Kidney (tissue), 13 donors: ENCODE measurements at regions not wholly inside any gene's neighbourhood (a gene's known extent, or its start where the extent isn't known, plus 50 kb on each side); places are given as distances from the start of the nearest gene placed in this dataset.

Experiments
- DNase-seq, 5 donors: peaks; one replicate each; pipeline ENCODE4 v3.0.0-alpha.2; 2013 to 2020
- FAIRE-seq: peaks from 2 replicates; lab custom pipeline; 2012; peaks lifted over from hg19 to GRCh38; lab: Jason Lieb, UNC
- H3K27ac ChIP-seq, 2 donors: one replicate each; pipeline ENCODE4 v1.7.0; 2013; ENCODE audit warnings: low read depth in 2 of 2, low read length in 2 of 2, inconsistent platforms in 1 of 2
- H3K27me3 ChIP-seq: one replicate; pipeline ENCODE4 v1.7.1; 2013; ENCODE audit warnings: low read length, inconsistent platforms; ENCODE audit not compliant: control insufficient read depth, insufficient read depth
- H3K36me3 ChIP-seq, 3 donors: one replicate each; pipeline versions ENCODE4 v1.7.0 to v1.7.1; 2013; ENCODE audit warnings: low read length in 3 of 3, control low read depth in 1 of 3, inconsistent platforms in 1 of 3; ENCODE audit not compliant: insufficient read depth in 3 of 3, control insufficient read depth in 2 of 3
- H3K4me1 ChIP-seq, 3 donors: one replicate each; pipeline versions ENCODE4 v1.7.0 to v1.7.1; 2013; ENCODE audit warnings: low read length in 3 of 3, inconsistent platforms in 1 of 3, low read depth in 1 of 3; ENCODE audit not compliant: control insufficient read depth in 2 of 3, insufficient read depth in 2 of 3
- H3K4me3 ChIP-seq, 3 donors: one replicate each; pipeline versions ENCODE4 v1.7.0 to v1.8.1; 2013; ENCODE audit warnings: low read length in 3 of 3, control low read depth in 1 of 3, inconsistent platforms in 1 of 3
- H3K9ac ChIP-seq, 3 donors: one replicate each; pipeline versions ENCODE4 v1.7.0 to v1.7.1; 2013; ENCODE audit warnings: low read length in 3 of 3, control low read depth in 1 of 3, inconsistent platforms in 1 of 3
- H3K9me3 ChIP-seq, 3 donors: one replicate each; pipeline versions ENCODE4 v1.7.0 to v1.7.1; 2013; ENCODE audit warnings: low read length in 3 of 3, control low read depth in 1 of 3, inconsistent platforms in 1 of 3; ENCODE audit not compliant: control insufficient read depth in 2 of 3, insufficient read depth in 1 of 3
- intact Hi-C: fragments of 100-400 bp; cut with DNase I; formaldehyde crosslinking; loops from one replicate; pipeline ENCODE4 v1.11.1; 2022
- TF ChIP-seq, protein P1 (sequence below): IDR thresholded peaks from 3 replicates; pipeline ENCODE4 v1.5.1; 2012; ENCODE audit warnings: mild to moderate bottlenecking, moderate library complexity, borderline replicate concordance; ENCODE audit not compliant: insufficient read depth; ENCODE audit errors: extremely low read depth
- donor health status: control.
- donor health status: control.
- donor health status: control.
- donor health status: control.
- donor health status: control.
- donor health status: DM: yes; HTN: yes; CAD: no.
- donor health status: Normal renal cell carcinoma (clear cell type).

GRCh38 chr13:105638426-105638825, 897.0 kb downstream of the EFNB2 start:
- Histone ChIP-seq H3K9ac (no peak overlapping the region), H3K9me3 (no peaks in the 10 kb centered on the region), H3K27me3 (no peaks in the 10 kb centered on the region), H3K4me3 (no peak overlapping the region), H3K36me3 (no peaks in the 10 kb centered on the region), H3K27ac (no peak overlapping the region), H3K4me1 (no peaks in the 10 kb centered on the region)
- TF ChIP-seq, protein P1, sequence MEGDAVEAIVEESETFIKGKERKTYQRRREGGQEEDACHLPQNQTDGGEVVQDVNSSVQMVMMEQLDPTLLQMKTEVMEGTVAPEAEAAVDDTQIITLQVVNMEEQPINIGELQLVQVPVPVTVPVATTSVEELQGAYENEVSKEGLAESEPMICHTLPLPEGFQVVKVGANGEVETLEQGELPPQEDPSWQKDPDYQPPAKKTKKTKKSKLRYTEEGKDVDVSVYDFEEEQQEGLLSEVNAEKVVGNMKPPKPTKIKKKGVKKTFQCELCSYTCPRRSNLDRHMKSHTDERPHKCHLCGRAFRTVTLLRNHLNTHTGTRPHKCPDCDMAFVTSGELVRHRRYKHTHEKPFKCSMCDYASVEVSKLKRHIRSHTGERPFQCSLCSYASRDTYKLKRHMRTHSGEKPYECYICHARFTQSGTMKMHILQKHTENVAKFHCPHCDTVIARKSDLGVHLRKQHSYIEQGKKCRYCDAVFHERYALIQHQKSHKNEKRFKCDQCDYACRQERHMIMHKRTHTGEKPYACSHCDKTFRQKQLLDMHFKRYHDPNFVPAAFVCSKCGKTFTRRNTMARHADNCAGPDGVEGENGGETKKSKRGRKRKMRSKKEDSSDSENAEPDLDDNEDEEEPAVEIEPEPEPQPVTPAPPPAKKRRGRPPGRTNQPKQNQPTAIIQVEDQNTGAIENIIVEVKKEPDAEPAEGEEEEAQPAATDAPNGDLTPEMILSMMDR = no peak
- intact Hi-C loops = no loop called here
- FAIRE-seq = no peak
- no peak for DNase-seq

DNA sequence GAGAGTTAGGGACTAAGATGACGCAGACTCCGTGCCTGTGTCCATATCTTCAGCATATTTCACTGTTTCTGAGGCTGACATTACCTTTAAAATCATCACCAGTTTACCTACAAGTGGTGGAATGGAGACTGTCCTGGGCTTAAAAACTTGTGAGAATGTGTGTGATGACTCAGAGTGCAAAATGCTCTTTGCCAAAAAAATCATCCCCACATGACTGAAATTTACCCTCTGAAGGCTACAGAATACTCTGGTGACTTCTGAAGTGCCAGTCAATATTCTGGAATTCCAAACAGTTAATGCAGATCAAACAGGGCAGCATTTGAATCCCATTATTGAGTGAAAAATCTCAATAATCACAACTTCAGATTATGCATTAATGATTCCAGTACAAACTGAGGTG, 901.4 kb downstream of the EFNB2 start:
- DNase-seq (no peak), FAIRE-seq (no peak)
- no peak overlapping the region for H3K4me3 ChIP-seq
- no peaks in the 10 kb centered on the region for H3K4me1 ChIP-seq
- no peaks in the 10 kb centered on the region for H3K36me3 ChIP-seq
- intact Hi-C loops = no loop called here
- H3K9ac ChIP-seq = no peak overlapping the region
- TF ChIP-seq, protein P1 = no peak
- no peaks in the 10 kb centered on the region for H3K9me3 ChIP-seq
- no peaks in the 10 kb centered on the region for H3K27me3 ChIP-seq
- no peak overlapping the region for H3K27ac ChIP-seq

GRCh38 chr13:105630431-105630830, 905.0 kb downstream of the EFNB2 start:
- Histone ChIP-seq H3K36me3 (no peaks in the 10 kb centered on the region), H3K27me3 (no peaks in the 10 kb centered on the region), H3K4me3 (no peak overlapping the region), H3K27ac (no peak overlapping the region), H3K4me1 (no peaks in the 10 kb centered on the region), H3K9me3 (no peaks in the 10 kb centered on the region), H3K9ac (no peak overlapping the region)
- TF ChIP-seq, protein P1 = no peak
- DNase-seq (no peak), FAIRE-seq (no peak)
- intact Hi-C loops = no loop called here

DNA sequence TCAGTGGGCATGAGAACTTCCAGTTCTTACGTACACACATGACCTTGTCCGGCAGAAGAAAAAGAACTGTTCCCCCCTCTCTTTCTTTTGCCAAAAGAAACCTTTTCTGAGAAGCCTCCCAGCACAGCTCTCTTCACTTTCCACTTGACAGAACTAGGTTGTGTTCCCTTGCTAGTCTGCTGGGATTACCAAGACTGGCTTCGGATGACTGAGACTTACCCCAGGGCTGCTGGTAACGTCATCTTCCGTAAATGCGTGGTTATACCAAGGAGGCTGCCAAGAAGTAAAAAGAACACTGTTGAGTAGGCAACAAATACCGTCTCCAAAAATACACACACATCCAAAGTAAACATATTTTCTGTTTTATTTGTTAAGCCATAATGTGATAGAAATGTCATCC, 908.2 kb downstream of the EFNB2 start:
- no peak overlapping the region for H3K27ac ChIP-seq

More for the DNA sequence above, 908.2 kb downstream of the EFNB2 start:
- Histone ChIP-seq H3K36me3 (no peaks in the 10 kb centered on the region), H3K4me3 (no peak overlapping the region), H3K4me1 (no peaks in the 10 kb centered on the region), H3K27me3 (no peaks in the 10 kb centered on the region), H3K9me3 (no peaks in the 10 kb centered on the region), H3K9ac (no peak overlapping the region)
- DNase-seq = no peak
- no peak for FAIRE-seq
- TF ChIP-seq, protein P1 = no peak
- intact Hi-C loops = no loop called here
